OCI-LY3 (cell line): ENCODE measurements at regions not wholly inside any gene's neighbourhood (a gene's known extent, or its start where the extent isn't known, plus 50 kb on each side); places are given as distances from the start of the nearest gene placed in this dataset.

Source experiments
- H2AFZ ChIP-seq: fragments of 200-600, 300-600 bp; shearing (Covaris generic); 2 replicates; pipeline ENCODE4 v1.6.0; 2014; ENCODE audit warnings: antibody characterized with exemption, low read depth, low read length
- H3K27ac ChIP-seq: fragments of 200-600, 300-600 bp; sonication (generic); 2 replicates; pipeline ENCODE4 v1.5.1; 2014; ENCODE audit warnings: mild to moderate bottlenecking, low read length, moderate library complexity, mixed read lengths
- H3K27me3 ChIP-seq: fragments of 200-600, 300-600 bp; sonication (generic); 2 replicates; pipeline ENCODE4 v1.6.1; 2014; ENCODE audit warnings: low read depth, low read length, mixed read lengths
- H3K36me3 ChIP-seq: fragments of 200-600, 300-600 bp; sonication (generic); replicated peaks from 2 replicates; pipeline ENCODE3; 2014; ENCODE audit warnings: low read depth, low read length, mixed read lengths
- H3K4me1 ChIP-seq: fragments of 300-600, 200-600 bp; sonication (generic); 2 replicates; pipeline ENCODE4 v1.6.1; 2014; ENCODE audit warnings: low read length, mixed read lengths
- H3K4me2 ChIP-seq: fragments of 200-600, 300-600 bp; sonication (generic); 2 replicates; pipeline ENCODE4 v1.6.1; 2014; ENCODE audit warnings: low read length, mixed read lengths
- H3K4me3 ChIP-seq: fragments of 300-600, 200-600 bp; sonication (generic); 2 replicates; pipeline ENCODE4 v1.5.1; 2014; ENCODE audit warnings: antibody characterized with exemption, mild to moderate bottlenecking, low read length, moderate library complexity
- H3K79me2 ChIP-seq: fragments of 300-600, 200-600 bp; shearing (Covaris generic); 2 replicates; pipeline ENCODE4 v1.6.1; 2014; ENCODE audit warnings: mild to moderate bottlenecking, low read length, mixed read lengths
- H3K9ac ChIP-seq: fragments of 300-600, 200-600 bp; shearing (Covaris generic); 2 replicates; pipeline ENCODE4 v1.6.0; 2014; ENCODE audit warnings: mild to moderate bottlenecking, low read length, moderate library complexity
- H3K9me3 ChIP-seq: fragments of 200-600, 300-600 bp; shearing (Covaris generic); 2 replicates; pipeline ENCODE4 v1.6.1; 2014; ENCODE audit warnings: low read length, mixed read lengths; ENCODE audit not compliant: insufficient read depth
- H4K20me1 ChIP-seq: fragments of 200-600, 300-600 bp; sonication (generic); 2 replicates; pipeline ENCODE4 v1.6.1; 2016; ENCODE audit warnings: low read length, mixed read lengths; ENCODE audit not compliant: insufficient read depth
- EZH2phosphoT487 ChIP-seq: fragments of 200-600 bp; shearing (Covaris generic); IDR thresholded peaks from 2 replicates; pipeline ENCODE4 v1.6.1; 2018; ENCODE audit warnings: antibody characterized with exemption, mixed run types, low read depth
- TF ChIP-seq, protein P1 (sequence below): fragments of 200-600, 300-600 bp; sonication (generic); IDR thresholded peaks from 2 replicates; pipeline ENCODE4 v1.5.1; 2014; ENCODE audit warnings: antibody characterized with exemption, low read length, low read depth

DNA sequence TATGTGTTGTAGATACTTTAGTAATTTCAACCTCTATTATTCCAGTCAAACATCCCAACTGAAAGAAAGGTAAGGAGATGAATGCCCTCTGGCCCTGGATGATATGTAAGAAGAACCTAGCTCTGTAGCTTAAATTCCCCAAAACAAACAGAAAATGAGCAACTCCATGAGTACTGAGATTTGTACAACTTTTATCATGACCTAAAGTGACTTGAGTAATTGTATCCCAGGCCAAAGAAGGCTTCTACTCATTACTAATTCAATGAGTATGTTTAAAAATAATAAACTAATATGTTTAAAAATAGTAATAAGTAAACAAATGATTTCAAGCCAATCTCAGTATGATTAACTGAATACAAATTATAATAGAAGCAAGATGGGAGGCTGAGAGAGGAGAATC, 414.0 kb upstream of the ACTBL2 start:
- Histone ChIP-seq H3K27ac (no peak overlapping the region), H3K27me3 (no peaks in the 10 kb centered on the region), H3K36me3 (no peaks in the 10 kb centered on the region), H3K4me1 (no peaks in the 10 kb centered on the region), H3K9ac (no peak overlapping the region), H3K9me3 (no peaks in the 10 kb centered on the region), H3K79me2 (no peaks in the 10 kb centered on the region), H2AFZ (no peak overlapping the region), H3K4me2 (no peak overlapping the region), H3K4me3 (no peak overlapping the region), H4K20me1 (no peaks in the 10 kb centered on the region)
- TF ChIP-seq EZH2phosphoT487 = no peak
- TF ChIP-seq, protein P1, sequence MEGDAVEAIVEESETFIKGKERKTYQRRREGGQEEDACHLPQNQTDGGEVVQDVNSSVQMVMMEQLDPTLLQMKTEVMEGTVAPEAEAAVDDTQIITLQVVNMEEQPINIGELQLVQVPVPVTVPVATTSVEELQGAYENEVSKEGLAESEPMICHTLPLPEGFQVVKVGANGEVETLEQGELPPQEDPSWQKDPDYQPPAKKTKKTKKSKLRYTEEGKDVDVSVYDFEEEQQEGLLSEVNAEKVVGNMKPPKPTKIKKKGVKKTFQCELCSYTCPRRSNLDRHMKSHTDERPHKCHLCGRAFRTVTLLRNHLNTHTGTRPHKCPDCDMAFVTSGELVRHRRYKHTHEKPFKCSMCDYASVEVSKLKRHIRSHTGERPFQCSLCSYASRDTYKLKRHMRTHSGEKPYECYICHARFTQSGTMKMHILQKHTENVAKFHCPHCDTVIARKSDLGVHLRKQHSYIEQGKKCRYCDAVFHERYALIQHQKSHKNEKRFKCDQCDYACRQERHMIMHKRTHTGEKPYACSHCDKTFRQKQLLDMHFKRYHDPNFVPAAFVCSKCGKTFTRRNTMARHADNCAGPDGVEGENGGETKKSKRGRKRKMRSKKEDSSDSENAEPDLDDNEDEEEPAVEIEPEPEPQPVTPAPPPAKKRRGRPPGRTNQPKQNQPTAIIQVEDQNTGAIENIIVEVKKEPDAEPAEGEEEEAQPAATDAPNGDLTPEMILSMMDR = no peak

- Histone ChIP-seq H3K4me2 (no peak overlapping the region), H3K9me3 (no peaks in the 10 kb centered on the region), H3K36me3 (no peaks in the 10 kb centered on the region), H2AFZ (no peak overlapping the region), H3K4me3 (no peak overlapping the region), H4K20me1 (no peaks in the 10 kb centered on the region), H3K79me2 (no peaks in the 10 kb centered on the region), H3K27ac (no peak overlapping the region), H3K4me1 (no peaks in the 10 kb centered on the region), H3K9ac (no peak overlapping the region), H3K27me3 (no peaks in the 10 kb centered on the region)
- no peak for TF ChIP-seq EZH2phosphoT487
- TF ChIP-seq, protein P1 = no peak
Observed at GRCh38 chr5:57895766-57896165, 413.2 kb upstream of the ACTBL2 start.

- H3K4me2 ChIP-seq = no peak overlapping the region
- no peak overlapping the region for H3K9ac ChIP-seq
- H3K27me3 ChIP-seq = no peaks in the 10 kb centered on the region
- H3K27ac ChIP-seq = no peak overlapping the region
- TF ChIP-seq, protein P1 = no peak
- TF ChIP-seq EZH2phosphoT487 = no peak
- no peak overlapping the region for H3K4me3 ChIP-seq
- no peaks in the 10 kb centered on the region for H4K20me1 ChIP-seq
- H3K9me3 ChIP-seq = no peaks in the 10 kb centered on the region
- no peak overlapping the region for H2AFZ ChIP-seq
- no peaks in the 10 kb centered on the region for H3K36me3 ChIP-seq
- H3K79me2 ChIP-seq = no peaks in the 10 kb centered on the region
- H3K4me1 ChIP-seq = no peaks in the 10 kb centered on the region
Observed at GRCh38 chr5:57893926-57894325, 411.3 kb upstream of the ACTBL2 start.

DNA sequence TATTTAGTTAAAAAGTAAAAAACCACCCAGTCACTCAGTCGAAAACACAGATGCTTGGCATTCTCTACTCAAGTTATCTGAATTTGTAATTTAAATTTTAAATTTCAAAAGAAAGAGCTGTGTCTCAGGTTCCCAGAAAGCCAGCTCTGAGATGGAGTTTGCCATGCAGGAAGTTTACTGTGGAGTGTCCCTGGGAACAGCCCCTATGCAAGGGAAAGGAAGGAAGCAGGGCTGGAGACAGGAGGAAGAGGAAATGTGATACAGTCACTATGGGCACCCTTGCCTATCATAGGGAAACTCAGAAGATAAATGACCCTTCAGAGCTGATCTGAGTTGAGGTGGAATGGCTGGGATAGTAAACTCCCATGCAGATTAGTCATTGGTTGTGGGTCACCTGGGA, 408.8 kb upstream of the ACTBL2 start:
- H3K4me3 ChIP-seq = no peak overlapping the region
- H3K27me3 ChIP-seq = no peaks in the 10 kb centered on the region
- no peak overlapping the region for H3K27ac ChIP-seq
- H3K9ac ChIP-seq = no peak overlapping the region
- no peak overlapping the region for H2AFZ ChIP-seq
- H3K4me2 ChIP-seq = no peak overlapping the region
- no peaks in the 10 kb centered on the region for H4K20me1 ChIP-seq
- TF ChIP-seq, protein P1 = no peak
- TF ChIP-seq EZH2phosphoT487 = no peak
- no peaks in the 10 kb centered on the region for H3K36me3 ChIP-seq
- no peaks in the 10 kb centered on the region for H3K9me3 ChIP-seq
- no peaks in the 10 kb centered on the region for H3K79me2 ChIP-seq
- no peaks in the 10 kb centered on the region for H3K4me1 ChIP-seq
